Endothelial cell of umbilical vein (primary cell): ENCODE measurements at regions not wholly inside any gene's neighbourhood (a gene's known extent, or its start where the extent isn't known, plus 50 kb on each side); places are given as distances from the start of the nearest gene placed in this dataset.

Experiments used
- BruUV-seq: library from RNA; stranded (reverse); fragments of 400-500 nt; replicated peaks from 2 replicates; lab custom pipeline; 2021; lab: Mats Ljungman, UMichigan
- CTCF ChIA-PET: fragments of 300-600, 350-600 bp; sonication (Branson Sonifier 250); formaldehyde crosslinking; loops from one replicate; lab custom pipeline; 2021; ENCODE audit warnings: antibody characterized with exemption, inconsistent platforms; lab: Charles Lee
- POLR2A ChIA-PET: fragments of 300-600, 350-600 bp; sonication (Branson Sonifier 250); formaldehyde crosslinking; loops from one replicate; lab custom pipeline; 2021; ENCODE audit warnings: antibody characterized with exemption, inconsistent platforms; lab: Charles Lee
- DNase-seq: peaks from one replicate; pipeline ENCODE4 v3.0.0-alpha.2; 2011; ENCODE audit warnings: low read depth, low spot score
- FAIRE-seq: peaks from 2 replicates; lab custom pipeline; 2011; peaks lifted over from hg19 to GRCh38; lab: Jason Lieb, UNC
- H2AFZ ChIP-seq: 2 replicates; pipeline ENCODE4 v1.6.0; 2012; ENCODE audit warnings: low read depth, low read length, control low read depth, inconsistent platforms
- H3K27ac ChIP-seq: 2 replicates; pipeline ENCODE4 v1.5.1; 2011; ENCODE audit warnings: low read depth, mild to moderate bottlenecking, control low read depth, low read length, moderate library complexity; ENCODE audit not compliant: insufficient read depth
- H3K27me3 ChIP-seq, 2 experiments: 2 replicates each; pipeline versions ENCODE4 v1.6.0 to v1.6.1; 2011; ENCODE audit warnings: low read length in 2 of 2, mixed read lengths in 1 of 2; ENCODE audit not compliant: control insufficient read depth in 2 of 2, insufficient read depth in 2 of 2
- H3K36me3 ChIP-seq, 2 experiments: 2 replicates in 1 of 2; 3 replicates in 1 of 2; pipeline ENCODE4 v1.5.1; 2011; ENCODE audit warnings: low read length in 2 of 2, mild to moderate bottlenecking in 1 of 2, moderate library complexity in 1 of 2; ENCODE audit not compliant: control insufficient read depth in 2 of 2, insufficient read depth in 2 of 2; ENCODE audit errors: extremely low read depth in 1 of 2
- H3K4me1 ChIP-seq: 3 replicates; pipeline ENCODE4 v1.5.1; 2011; ENCODE audit warnings: mild to moderate bottlenecking, low read length; ENCODE audit not compliant: control insufficient read depth, insufficient read depth; ENCODE audit errors: extremely low read depth
- H3K4me2 ChIP-seq: 2 replicates; pipeline ENCODE4 v1.6.1; 2011; ENCODE audit warnings: low read length, control low read depth, mixed read lengths; ENCODE audit not compliant: insufficient read depth
- H3K4me3 ChIP-seq, 3 experiments: fragments of 200-600 bp in 1 of 3; sonication (generic), shearing (Covaris generic) in 1 of 3; replicated peaks in 1 of 3; 2 replicates each; pipeline ENCODE4 v1.5.1; 2011 to 2016; ENCODE audit warnings: control low read depth in 3 of 3, low read length in 3 of 3, mild to moderate bottlenecking in 2 of 3, inconsistent platforms in 1 of 3, low read depth in 1 of 3, moderate library complexity in 1 of 3; ENCODE audit not compliant: insufficient read depth in 1 of 3
- H3K79me2 ChIP-seq: 2 replicates; pipeline ENCODE4 v1.6.0; 2012; ENCODE audit warnings: low read length, inconsistent platforms; ENCODE audit not compliant: control insufficient read depth, insufficient read depth
- H3K9ac ChIP-seq: replicated peaks from 2 replicates; pipeline ENCODE3; 2011; ENCODE audit warnings: low read length, control low read depth; ENCODE audit not compliant: insufficient read depth; ENCODE audit errors: extremely low read depth
- H3K9me1 ChIP-seq: replicated peaks from 3 replicates; pipeline ENCODE4 v1.6.0; 2011; ENCODE audit warnings: mild to moderate bottlenecking, low read length; ENCODE audit not compliant: control insufficient read depth, insufficient read depth; ENCODE audit errors: extremely low read depth
- H3K9me3 ChIP-seq: replicated peaks from 2 replicates; pipeline ENCODE4 v1.5.1; 2012; ENCODE audit warnings: low read length, inconsistent platforms; ENCODE audit not compliant: control insufficient read depth, insufficient read depth
- H4K20me1 ChIP-seq: replicated peaks from 2 replicates; pipeline ENCODE3; 2011; ENCODE audit warnings: mild to moderate bottlenecking, low read length; ENCODE audit not compliant: control insufficient read depth, insufficient read depth; ENCODE audit errors: extremely low read depth
- EZH2 ChIP-seq: IDR thresholded peaks from 2 replicates; pipeline ENCODE4 v1.6.1; 2012; ENCODE audit warnings: borderline replicate concordance, low read depth, mild to moderate bottlenecking, moderate library complexity, low read length, inconsistent platforms; ENCODE audit not compliant: severe bottlenecking
- FOS ChIP-seq: IDR thresholded peaks from 2 replicates; pipeline ENCODE4 v1.6.1; 2011; ENCODE audit warnings: mild to moderate bottlenecking, low read length, moderate library complexity, borderline replicate concordance; ENCODE audit not compliant: insufficient read depth
- GATA2 ChIP-seq: IDR thresholded peaks from 2 replicates; pipeline ENCODE4 v1.7.0; 2011; ENCODE audit warnings: low read depth, mild to moderate bottlenecking, moderate library complexity, mixed read lengths, low read length; ENCODE audit not compliant: insufficient read length, insufficient read depth
- JUN ChIP-seq: IDR thresholded peaks from 2 replicates; pipeline ENCODE4 v1.6.1; 2011; ENCODE audit warnings: borderline replicate concordance, low read depth; ENCODE audit not compliant: insufficient read length, insufficient read depth
- MYC ChIP-seq: IDR thresholded peaks from one replicate; pipeline ENCODE4 v1.6.1; 2011; ENCODE audit warnings: mild to moderate bottlenecking, low read depth, low read length
- POLR2A ChIP-seq: IDR thresholded peaks from 2 replicates; pipeline ENCODE4 v1.6.1; 2012; ENCODE audit warnings: low read depth, mild to moderate bottlenecking, control low read depth, low read length
- POLR2AphosphoS5 ChIP-seq: IDR thresholded peaks from 2 replicates; pipeline ENCODE4 v1.6.1; 2012; ENCODE audit warnings: low read depth, mild to moderate bottlenecking, control low read depth, low read length, moderate library complexity; ENCODE audit not compliant: insufficient read depth
- dilution Hi-C: fragments of 300-500 bp; cut with MboI; formaldehyde crosslinking; loops from one replicate; pipeline ENCODE4 v1.15.0; 2019; ENCODE audit warnings: low sequenced_read_pairs; ENCODE audit not compliant: extremely low pct_ligation_motif_present
- intact Hi-C: fragments of 100-400 bp; cut with micrococcal nuclease; formaldehyde crosslinking; loops from one replicate; pipeline ENCODE4 v1.10.0; 2022
- TF ChIP-seq, protein P1 (sequence below), 2 donors: IDR thresholded peaks; 1 replicate in 1 of 2; 2 replicates in 1 of 2; pipeline ENCODE4 v1.5.1; 2011; ENCODE audit warnings: low read length in 2 of 2, mild to moderate bottlenecking in 2 of 2, moderate library complexity in 2 of 2, control low read depth in 1 of 2, inconsistent platforms in 1 of 2, low read depth in 1 of 2; ENCODE audit not compliant: insufficient read depth in 1 of 2; ENCODE audit errors: extremely low read depth in 1 of 2
- TF ChIP-seq, protein P2 (sequence below): IDR thresholded peaks from 2 replicates; pipeline ENCODE4 v1.6.1; 2011; ENCODE audit not compliant: insufficient read depth, insufficient read length

DNA sequence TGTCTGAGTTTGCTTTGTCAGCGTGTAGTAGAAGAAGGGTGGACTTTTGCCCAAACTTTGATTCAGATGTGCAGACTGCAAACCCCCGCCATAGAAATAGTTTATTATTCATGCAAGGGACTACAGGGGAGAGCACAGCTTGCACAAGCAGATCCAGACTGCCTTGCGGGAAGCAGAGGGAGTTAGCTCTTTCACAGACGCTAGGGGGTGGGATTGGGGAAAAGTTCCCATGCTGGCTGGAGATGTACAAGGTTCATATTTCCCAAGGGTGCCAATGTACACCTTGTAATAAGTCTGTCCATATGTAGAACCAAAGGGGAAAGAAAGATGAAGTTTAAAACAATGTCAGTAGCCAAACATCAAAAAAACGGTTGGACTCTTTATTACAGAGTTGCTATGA, 749.7 kb upstream of the COX7C start:
- H3K79me2 ChIP-seq = no peaks in the 10 kb centered on the region
- H3K27ac ChIP-seq = no peak overlapping the region
- H3K36me3 ChIP-seq = no peaks in the 10 kb centered on the region
- intact Hi-C loops = no loop called here
- no peak for TF ChIP-seq JUN
- TF ChIP-seq MYC = no peak
- TF ChIP-seq EZH2 = no peak
- no peak for TF ChIP-seq FOS
- TF ChIP-seq, protein P1, sequence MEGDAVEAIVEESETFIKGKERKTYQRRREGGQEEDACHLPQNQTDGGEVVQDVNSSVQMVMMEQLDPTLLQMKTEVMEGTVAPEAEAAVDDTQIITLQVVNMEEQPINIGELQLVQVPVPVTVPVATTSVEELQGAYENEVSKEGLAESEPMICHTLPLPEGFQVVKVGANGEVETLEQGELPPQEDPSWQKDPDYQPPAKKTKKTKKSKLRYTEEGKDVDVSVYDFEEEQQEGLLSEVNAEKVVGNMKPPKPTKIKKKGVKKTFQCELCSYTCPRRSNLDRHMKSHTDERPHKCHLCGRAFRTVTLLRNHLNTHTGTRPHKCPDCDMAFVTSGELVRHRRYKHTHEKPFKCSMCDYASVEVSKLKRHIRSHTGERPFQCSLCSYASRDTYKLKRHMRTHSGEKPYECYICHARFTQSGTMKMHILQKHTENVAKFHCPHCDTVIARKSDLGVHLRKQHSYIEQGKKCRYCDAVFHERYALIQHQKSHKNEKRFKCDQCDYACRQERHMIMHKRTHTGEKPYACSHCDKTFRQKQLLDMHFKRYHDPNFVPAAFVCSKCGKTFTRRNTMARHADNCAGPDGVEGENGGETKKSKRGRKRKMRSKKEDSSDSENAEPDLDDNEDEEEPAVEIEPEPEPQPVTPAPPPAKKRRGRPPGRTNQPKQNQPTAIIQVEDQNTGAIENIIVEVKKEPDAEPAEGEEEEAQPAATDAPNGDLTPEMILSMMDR (IDR thresholded peaks at IDR 0.05; ENCODE audit: extremely low read depth in 1 of 2, insufficient read depth in 1 of 2, low read depth in 1 of 2, low read length in 2 of 2) = no peak
- TF ChIP-seq GATA2 = no peak
- no peak for TF ChIP-seq POLR2A
- TF ChIP-seq, protein P2, sequence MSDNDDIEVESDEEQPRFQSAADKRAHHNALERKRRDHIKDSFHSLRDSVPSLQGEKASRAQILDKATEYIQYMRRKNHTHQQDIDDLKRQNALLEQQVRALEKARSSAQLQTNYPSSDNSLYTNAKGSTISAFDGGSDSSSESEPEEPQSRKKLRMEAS = no peak
- no peak for TF ChIP-seq POLR2AphosphoS5
- DNase-seq (no peak), FAIRE-seq (no peak)
- dilution Hi-C loops = no loop called here
- no peaks in the 10 kb centered on the region for H3K4me1 ChIP-seq
- no TSS peak for BruUV-seq
- no peak overlapping the region for H3K9ac ChIP-seq
- H3K27me3 ChIP-seq = no peaks in the 10 kb centered on the region
- H3K9me3 ChIP-seq = no peaks in the 10 kb centered on the region
- H3K9me1 ChIP-seq = no peaks in the 10 kb centered on the region
- H3K4me2 ChIP-seq = no peak overlapping the region
- H2AFZ ChIP-seq = no peak overlapping the region
- H4K20me1 ChIP-seq = no peaks in the 10 kb centered on the region
- ChIA-PET POLR2A (no interaction called here), CTCF (no interaction called here)
- no peak overlapping the region for H3K4me3 ChIP-seq
